ENCODE measurements at regions not wholly inside any gene's neighbourhood (a gene's known extent, or its start where the extent isn't known, plus 50 kb on each side); places are given as distances from the start of the nearest gene placed in this dataset.
A peak's percentile ranks its signal among the peaks of the same experiment; 100 is the strongest.

GRCh38 chr16:73879621-73880020 is 417.0 kb upstream of the PSMD7 start:
- no peak for DNase-seq

DNA sequence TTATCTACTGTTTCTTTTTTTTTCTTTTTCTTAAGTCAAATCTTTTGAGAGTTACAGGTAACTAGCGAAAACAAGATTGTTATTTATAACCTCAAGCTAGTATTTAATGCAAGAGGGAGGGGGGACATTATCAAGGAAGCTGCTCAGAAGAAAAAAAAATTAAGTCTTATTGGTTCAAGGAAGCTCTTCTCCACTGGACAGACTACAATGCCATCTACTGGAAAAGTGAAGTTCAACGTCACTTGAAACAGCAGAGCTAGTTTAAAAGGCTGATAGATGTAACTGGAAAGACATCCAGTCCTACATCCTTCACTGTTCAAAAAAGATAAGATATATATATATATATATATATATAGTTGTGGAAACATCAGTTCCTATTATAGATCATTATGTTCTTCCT is 418.0 kb upstream of the PSMD7 start:
- peak; percentile 60 for DNase-seq

GRCh38 chr16:73877150-73877549 is 419.5 kb upstream of the PSMD7 start:
- no peak for DNase-seq

DNA sequence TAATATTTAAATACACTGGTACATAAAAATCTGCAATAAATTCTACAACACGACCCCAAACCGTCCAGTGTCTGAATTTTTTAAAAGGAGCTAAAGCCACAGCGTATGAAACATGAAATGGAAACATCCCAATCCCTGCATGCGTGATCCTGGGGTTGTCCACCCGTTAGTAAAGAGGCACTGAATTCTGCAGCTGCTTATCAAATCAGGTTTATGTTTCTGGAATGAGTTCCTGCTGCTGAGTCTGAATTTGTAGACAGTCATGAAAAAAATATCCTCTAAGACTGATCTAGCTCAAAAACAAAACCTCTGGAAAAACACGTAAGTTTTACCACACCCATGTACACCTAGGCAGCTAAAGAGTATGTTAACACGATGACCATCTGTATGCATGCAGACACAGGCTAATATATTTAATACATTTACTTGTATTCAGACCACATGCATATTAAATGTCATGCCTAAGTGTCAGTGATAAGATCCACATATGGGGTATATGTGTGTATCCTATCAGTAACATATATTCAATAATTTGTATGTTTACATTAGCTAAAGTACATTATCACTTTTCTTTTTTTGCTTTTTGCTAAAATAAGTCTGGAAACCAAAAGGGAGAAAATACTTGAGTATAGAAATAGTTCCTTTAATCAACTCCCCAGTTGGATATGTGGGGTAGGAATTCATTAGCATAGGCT is 420.5 kb upstream of the PSMD7 start:
- DNase-seq: no peak

DNA sequence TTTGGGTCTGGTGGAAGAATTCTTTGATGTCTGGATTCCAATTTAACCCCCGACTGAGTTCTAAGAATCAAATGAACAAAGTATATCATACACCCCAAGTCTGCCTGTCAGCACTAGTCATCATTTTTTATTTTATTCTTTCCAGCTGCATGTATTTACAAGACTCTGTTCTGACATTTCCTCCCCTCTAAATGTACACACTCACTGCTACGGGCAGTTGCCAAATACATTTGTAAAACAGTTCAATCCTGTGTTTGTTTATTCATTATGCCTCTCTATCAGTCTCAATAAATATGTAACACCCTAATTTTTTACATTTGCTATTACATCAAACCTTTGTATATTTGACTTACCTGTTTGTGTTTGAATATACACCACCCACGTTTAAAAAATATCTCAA is 422.3 kb upstream of the PSMD7 start:
- DNase-seq: no peak

- DNase-seq: no peak
Measured at GRCh38 chr16:73873643-73874042, 423.0 kb upstream of the PSMD7 start.

GRCh38 chr16:73872856-73873255 is 423.8 kb upstream of the PSMD7 start:
- no peak for DNase-seq

DNA sequence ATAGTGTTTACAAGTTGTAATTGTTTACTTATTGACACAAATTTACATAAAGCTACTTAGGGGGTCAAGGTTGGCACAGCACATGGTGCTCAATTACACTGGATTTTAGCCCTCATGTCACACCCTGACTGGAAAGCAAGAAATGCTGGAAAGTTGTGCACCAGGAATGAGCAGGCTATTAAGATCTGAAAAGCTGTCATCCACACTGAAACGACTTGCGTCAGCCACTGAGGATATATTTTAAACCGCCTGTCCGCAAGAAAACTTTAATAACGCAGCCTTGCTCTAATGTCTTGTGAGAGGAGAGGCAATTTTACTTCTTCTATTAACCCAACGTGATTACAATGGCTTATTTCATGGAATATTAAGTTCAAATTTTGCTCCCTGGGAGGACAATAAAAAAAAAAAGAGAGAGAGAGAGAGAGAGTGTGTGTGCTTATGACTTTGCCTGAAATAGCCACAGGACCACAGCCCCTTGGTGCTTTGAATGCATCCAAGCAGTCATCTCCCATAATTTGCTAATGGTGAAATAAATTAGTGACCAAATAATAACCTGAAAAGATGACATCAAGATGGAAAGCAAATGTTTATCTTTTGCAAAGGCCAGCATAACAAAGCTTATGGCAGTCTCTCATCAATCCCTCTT is 425.4 kb upstream of the PSMD7 start:
- no peak for DNase-seq

DNA sequence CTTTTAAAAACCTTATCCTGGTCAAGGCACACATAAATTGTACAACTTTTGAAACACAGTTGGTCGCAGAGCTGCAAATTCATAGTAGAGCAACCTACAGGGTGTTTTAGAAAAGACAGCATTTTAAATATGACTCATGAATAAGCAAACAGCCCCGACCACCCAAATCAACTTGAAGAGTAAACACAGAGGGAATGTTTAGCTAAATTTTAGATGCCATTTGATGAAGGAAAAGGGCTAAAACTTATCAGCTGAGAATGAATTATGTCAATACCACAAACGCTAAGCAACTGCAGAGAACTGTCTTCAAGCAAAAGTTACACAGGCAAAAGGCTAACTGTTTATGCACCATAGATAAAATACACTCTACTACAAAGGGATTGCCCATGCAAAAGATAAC is 427.5 kb upstream of the PSMD7 start:
- no peak for DNase-seq

DNA sequence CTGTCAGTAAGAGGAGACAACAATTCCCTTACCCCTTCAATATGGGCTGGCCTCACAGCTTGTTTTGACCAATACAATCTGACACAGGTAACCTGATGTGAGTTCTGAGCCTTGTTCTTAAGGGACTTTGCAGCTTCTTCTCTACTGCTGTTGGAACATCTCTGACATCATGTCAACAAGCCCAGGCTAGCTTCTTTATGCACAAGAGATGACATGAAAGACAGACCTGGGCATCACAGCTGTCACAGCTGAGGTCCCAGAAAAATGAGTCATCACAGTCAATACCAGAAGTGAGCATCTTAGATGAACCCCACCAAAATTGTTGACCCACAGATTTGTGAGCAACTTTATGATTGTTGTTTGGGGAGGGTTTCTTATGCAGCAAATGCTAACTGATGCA is 431.7 kb upstream of the PSMD7 start:
- no peak for DNase-seq

DNA sequence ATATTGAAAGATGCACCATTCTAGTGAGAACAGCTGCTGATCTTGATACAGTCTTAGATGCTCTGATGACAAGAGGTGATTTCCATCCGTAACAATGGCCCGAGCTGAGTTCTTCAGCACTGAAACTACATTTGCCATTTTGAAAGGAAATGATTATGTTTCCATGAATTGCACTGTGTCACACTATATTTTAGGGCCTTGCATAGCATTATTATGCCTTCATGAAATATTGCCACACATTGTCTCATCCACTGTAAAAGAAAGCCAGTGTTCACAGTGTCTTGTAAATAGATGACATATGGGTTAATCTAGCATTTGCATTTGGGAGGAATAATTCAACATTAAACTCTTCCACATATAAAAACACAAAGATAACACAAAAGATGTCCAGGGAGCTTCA is 438.3 kb upstream of the PSMD7 start:
- no peak for DNase-seq

DNA sequence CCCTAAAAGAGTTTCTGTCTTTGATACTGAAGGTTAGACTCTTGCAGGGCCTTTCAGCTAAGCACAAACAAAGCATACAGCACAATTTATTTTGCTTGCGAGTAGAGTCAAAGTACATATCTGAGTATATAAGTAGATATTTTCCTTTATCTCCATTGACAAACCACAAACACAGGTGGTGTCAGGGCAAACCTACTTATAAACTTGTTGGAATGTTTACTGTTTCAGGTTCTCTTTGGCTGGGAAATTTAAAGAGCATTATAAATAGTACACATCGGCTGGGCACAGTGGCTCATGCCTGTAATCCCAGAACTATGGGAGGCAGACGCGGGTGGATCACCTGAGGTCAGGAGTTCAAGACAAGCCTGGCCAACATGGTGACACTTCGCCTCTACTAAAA is 442.6 kb upstream of the PSMD7 start:
- DNase-seq: no peak

DNA sequence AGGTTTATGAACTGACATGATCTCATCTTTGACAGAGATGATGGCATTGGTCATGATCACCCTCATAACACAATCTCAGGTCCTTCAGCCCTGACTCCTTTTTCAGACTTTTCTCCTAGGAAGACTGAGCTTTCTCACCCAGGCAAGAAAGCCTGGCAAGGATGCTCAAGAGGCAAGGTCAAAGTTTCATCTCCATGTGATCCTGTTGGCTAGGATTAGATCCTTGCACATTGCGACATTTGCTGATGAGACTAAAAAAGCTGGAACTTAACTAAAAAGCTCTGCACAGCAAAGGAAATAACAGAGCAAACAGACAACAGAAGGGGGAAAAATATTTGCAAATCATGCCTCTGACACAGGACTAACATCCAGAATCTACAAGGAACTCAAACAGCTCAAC is 444.1 kb upstream of the PSMD7 start:
- DNase-seq: no peak

DNA sequence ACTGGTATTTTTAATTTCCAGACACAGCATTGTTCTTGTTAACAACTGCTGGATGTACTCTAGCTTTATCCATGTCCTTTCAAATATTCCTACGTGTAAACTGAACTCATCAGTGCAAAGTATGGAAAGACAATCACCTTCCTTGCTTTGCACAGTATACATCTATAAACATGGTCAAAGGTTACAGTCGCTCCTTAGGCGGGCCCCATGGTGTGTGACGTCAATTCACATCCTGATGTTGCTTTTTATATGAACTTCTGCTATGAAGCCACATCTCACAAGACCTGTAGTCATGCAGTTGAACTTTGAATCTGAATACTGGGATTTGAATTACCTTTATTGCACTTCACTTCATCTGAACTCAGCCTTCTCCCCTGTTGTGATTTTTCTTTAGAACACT is 447.6 kb upstream of the PSMD7 start:
- no peak for DNase-seq

GRCh38 chr16:73847090-73847489 is 449.5 kb upstream of the PSMD7 start:
- DNase-seq: peak; percentile 33

- peak; percentile 49 for DNase-seq
Measured at GRCh38 chr16:73846356-73846755, 450.3 kb upstream of the PSMD7 start.

- no peak for DNase-seq
Measured at GRCh38 chr16:73846007-73846330, 450.6 kb upstream of the PSMD7 start.

DNA sequence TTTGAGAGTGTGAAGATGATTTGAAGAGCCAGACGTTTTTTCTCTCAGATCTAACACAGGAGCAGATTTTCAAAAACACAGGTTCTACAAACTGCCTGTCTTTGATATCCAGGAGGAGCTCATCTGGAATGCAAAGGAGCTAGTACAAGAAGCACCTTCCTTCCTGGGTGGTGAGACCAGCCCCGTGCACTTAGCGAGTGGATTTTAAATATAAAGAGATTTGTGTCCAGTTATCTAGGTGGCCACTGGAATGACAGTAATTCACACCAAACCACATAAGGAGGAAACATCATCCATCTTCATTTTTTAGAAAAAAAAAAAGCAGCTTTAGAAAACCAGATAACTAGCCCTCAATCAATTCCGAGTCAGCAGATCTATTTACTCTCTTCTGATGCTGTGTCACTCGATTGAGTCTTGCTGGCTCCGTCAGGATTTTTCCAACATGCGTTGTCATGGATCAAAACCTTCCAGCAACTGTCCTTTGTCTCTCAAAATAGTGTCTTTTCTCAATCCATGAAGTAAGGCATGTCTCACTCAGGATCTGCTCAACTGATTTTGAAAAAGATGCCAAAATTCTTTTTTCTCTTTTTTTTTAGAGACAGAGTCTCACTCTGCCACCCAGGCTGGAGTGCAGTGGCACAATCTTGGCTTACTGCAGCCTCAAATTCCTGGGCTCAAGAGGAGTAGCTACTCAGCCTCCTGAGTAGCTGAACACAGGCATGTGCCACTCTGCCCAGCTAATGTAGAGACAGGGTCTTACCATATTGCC is 451.2 kb upstream of the PSMD7 start:
- no peak for DNase-seq

- no peak for DNase-seq
Measured at GRCh38 chr16:73840728-73841127, 455.9 kb upstream of the PSMD7 start.

DNA sequence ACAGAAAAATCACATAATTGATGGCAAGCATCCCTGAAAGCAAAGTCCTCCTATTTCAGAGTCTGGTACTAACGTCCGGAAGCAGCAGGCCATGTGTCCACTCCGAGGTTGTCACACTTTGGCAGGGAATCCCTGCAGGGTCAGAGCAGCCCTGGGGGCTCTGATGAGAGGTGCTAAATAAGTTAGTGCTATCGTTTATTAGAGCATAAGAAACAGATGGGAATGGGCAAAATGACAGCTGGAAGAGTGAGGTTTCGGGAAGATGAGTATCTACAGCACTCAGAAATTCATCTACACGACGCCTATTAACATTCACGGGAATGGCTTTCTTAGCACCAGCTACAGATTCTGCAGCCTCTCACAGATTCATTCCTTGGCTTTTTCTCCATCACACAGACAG is 465.4 kb upstream of the PSMD7 start:
- DNase-seq: no peak

- DNase-seq: no peak
Measured at GRCh38 chr16:73823205-73823849, 473.3 kb upstream of the PSMD7 start.

DNA sequence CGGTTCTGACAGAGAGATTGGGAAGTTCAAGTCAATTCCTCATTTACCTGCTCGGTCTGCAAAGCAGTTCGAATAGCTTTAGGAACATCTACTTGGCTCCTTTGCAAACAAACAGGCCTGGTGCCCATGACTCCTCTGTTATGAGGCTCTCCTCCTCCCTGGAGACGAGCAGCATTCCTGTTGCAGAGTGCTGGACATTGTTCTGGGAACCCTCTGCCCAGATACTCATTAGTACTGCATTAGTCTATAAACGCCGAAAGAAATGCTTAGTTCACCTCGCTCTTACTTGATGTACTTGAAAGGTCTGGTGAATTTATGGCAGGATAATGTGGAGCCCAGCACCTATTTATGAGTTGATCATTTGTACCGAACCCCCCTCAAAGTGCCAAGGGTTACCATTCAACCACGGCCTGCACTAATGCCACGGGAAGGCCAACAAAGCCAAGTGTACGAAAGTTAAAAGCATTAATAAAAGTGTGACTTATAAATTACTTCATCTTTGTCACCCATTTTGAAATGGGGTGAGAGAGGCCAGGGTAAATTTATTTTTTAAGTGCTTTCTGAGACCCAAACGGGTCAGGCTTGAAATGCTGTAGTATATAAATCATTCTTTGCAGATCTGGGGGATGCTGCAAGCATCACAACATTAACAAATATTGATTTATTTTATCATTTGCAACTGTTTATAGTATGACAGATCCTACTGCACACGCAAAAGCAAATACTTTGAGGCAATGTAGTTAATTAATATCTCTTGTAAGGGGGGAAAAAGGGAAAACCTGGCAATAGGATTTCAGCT is 478.9 kb upstream of the PSMD7 start:
- no peak for DNase-seq

DNA sequence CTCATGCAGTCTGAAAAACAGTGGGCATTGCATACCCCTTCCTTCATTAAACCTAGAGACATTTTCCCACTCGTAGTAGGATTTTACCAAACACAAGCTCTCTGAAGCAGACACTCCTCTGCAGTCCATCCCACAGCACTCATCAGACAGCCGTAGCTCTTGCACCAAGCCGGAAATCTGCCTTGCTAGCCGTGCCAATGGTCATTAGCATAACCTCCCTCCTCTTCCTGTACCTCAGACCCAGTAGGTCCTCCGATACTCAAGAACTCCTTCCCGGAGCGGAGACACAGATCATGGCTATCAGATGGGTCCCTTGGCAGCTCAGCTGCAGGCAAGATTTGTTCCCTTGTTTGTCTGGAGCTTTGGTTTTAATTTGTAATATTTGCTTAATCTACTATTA is 483.1 kb upstream of the PSMD7 start:
- DNase-seq: no peak
